Transverse colon (tissue), 4 donors: ENCODE measurements at regions not wholly inside any gene's neighbourhood (a gene's known extent, or its start where the extent isn't known, plus 50 kb on each side); places are given as distances from the start of the nearest gene placed in this dataset.

Source experiments
- DNase-seq: peaks from one replicate; pipeline ENCODE4 v3.0.0-alpha.2; 2019
- H3K27ac ChIP-seq, 4 donors: fragments of 200-600 bp; sonication (generic); 2 replicates each; pipeline ENCODE4 v1.5.1; 2016 to 2018; ENCODE audit warnings: inconsistent platforms in 4 of 4
- H3K27me3 ChIP-seq: fragments of 200-600 bp; sonication (generic); 2 replicates; pipeline ENCODE4 v1.5.1; 2017; ENCODE audit warnings: inconsistent platforms
- H3K36me3 ChIP-seq, 4 donors: fragments of 200-600 bp; sonication (generic); 2 replicates each; pipeline ENCODE4 v1.5.1; 2017 to 2019; ENCODE audit warnings: inconsistent platforms in 4 of 4
- H3K4me1 ChIP-seq, 4 donors: fragments of 200-600 bp; sonication (generic); 2 replicates each; pipeline ENCODE4 v1.5.1; 2017 to 2020; ENCODE audit warnings: inconsistent platforms in 4 of 4
- H3K4me3 ChIP-seq, 4 donors: fragments of 200-600 bp; sonication (generic); 1 replicate in 1 of 4; 2 replicates in 3 of 4; pipeline versions ENCODE4 v1.5.1 to v1.6.1; 2017 to 2019; ENCODE audit warnings: inconsistent platforms in 4 of 4
- H3K9me3 ChIP-seq, 2 donors: fragments of 200-600 bp; sonication (generic); 2 replicates each; pipeline ENCODE4 v1.5.1; 2017 to 2019; ENCODE audit warnings: inconsistent platforms in 2 of 2
- EP300 ChIP-seq: sonication (generic); formaldehyde crosslinking; IDR thresholded peaks from one replicate; pipeline ENCODE4 v1.6.1; 2017; ENCODE audit warnings: antibody characterized with exemption, low read depth
- POLR2A ChIP-seq: fragments of 450-650 bp; IDR thresholded peaks from one replicate; pipeline ENCODE4 v1.6.1; 2016; ENCODE audit warnings: antibody characterized with exemption, mild to moderate bottlenecking, moderate library complexity
- POLR2AphosphoS5 ChIP-seq, 3 donors: sonication (generic); formaldehyde crosslinking; IDR thresholded peaks; one replicate each; pipeline ENCODE4 v1.6.1; 2016; ENCODE audit warnings: antibody characterized with exemption in 3 of 3
- WGBS, 2 donors: methylation state at CpG; one replicate each; pipeline ENCODE4 v1.1.5; 2018; ENCODE audit warnings: low coverage in 1 of 2; 5-methylcytosine and 5-hydroxymethylcytosine counted together
- in situ Hi-C, 4 donors: fragments of 200-750 bp; cut with MboI; loops; one replicate each; pipeline versions ENCODE4 v1.15.0 to v1.15.1; 2017; ENCODE audit warnings: low sequenced_read_pairs in 3 of 4, low pct_ligation_motif_present in 1 of 4, low pct_unique_long_range_greater_than_20kb in 1 of 4
- intact Hi-C: fragments of 100-400 bp; cut with DNase I; formaldehyde crosslinking; loops from one replicate; pipeline ENCODE4 v1.15.1; 2023; ENCODE audit warnings: low total_unique reads
- TF ChIP-seq, protein P1 (sequence below), 5 experiments: fragments of 200-600 bp in 3 of 5; fragments of 450-650 bp in 2 of 5; sonication (generic) in 3 of 5; IDR thresholded peaks; 1 replicate in 2 of 5; 2 replicates in 3 of 5; pipeline ENCODE4 v1.5.1; 2016 to 2017; ENCODE audit warnings: antibody characterized with exemption in 5 of 5, inconsistent platforms in 3 of 5, mild to moderate bottlenecking in 2 of 5, moderate library complexity in 1 of 5

DNA sequence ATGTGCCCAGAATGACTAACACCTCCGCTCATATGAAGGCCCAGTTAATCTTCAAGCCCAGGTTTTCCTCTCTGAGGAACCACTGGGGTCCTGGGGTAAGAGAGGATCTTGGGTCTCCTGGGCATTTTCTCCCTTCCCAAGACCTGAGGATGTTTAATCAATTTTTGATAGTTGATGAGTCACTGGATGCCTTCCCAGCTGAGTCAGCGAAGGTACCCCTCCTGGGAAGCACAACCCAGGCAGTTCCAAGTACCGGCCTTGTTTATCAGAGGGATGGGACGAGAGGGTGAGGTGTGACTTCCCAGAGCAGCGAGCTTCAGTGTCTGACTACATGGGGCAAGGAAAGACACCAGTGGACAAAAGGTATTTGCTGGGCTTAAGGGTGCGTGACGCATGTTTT lies 119.6 kb upstream of the IL12B start:
- 91 to 92% methylated on average over 5 to 7 of the region's 7 CpGs for whole genome bisulfite sequencing, 2 donors
- TF ChIP-seq POLR2AphosphoS5 (IDR thresholded peaks at IDR 0.05) (no peak), POLR2A (no peak), EP300 (no peak)
- TF ChIP-seq, protein P1, sequence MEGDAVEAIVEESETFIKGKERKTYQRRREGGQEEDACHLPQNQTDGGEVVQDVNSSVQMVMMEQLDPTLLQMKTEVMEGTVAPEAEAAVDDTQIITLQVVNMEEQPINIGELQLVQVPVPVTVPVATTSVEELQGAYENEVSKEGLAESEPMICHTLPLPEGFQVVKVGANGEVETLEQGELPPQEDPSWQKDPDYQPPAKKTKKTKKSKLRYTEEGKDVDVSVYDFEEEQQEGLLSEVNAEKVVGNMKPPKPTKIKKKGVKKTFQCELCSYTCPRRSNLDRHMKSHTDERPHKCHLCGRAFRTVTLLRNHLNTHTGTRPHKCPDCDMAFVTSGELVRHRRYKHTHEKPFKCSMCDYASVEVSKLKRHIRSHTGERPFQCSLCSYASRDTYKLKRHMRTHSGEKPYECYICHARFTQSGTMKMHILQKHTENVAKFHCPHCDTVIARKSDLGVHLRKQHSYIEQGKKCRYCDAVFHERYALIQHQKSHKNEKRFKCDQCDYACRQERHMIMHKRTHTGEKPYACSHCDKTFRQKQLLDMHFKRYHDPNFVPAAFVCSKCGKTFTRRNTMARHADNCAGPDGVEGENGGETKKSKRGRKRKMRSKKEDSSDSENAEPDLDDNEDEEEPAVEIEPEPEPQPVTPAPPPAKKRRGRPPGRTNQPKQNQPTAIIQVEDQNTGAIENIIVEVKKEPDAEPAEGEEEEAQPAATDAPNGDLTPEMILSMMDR (IDR thresholded peaks at IDR 0.05) = no peak
- Histone ChIP-seq H3K27ac (no peak overlapping the region), H3K27me3 (no peaks in the 10 kb centered on the region), H3K36me3 (no peaks in the 10 kb centered on the region), H3K4me3 (no peak overlapping the region), H3K4me1 (no peaks in the 10 kb centered on the region), H3K9me3 (no peaks in the 10 kb centered on the region)
- intact Hi-C loops (no loop called here), in situ Hi-C loops (loop anchor here in 3 of 4 donors (10.0 to 25.0 kb wide), 3 partner anchors 465 to 535 kb away; partner anchors contain the start of gene ADRA1B (in 1 of the 3))
- DNase-seq = no peak

DNA sequence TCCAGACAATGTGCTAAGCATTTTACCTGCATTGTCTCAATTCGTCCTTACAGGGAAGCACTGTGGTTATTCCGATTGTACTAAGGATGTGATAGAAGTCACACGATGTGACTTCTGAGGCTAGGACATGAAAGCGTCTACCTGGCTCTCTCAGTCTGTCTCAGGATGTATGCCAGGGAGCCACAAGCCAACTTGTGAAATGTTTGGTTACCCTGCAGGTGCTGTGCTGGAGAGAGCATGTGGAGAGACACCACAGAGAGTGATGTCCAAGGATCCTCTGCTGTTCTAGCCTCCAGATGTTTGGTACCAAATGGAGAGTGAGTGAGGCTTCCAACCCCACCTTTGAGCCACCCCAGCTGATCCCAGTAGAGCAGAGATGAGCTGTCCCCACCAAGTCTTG lies 120.1 kb upstream of the IL12B start:
- no peak overlapping the region for H3K4me3 ChIP-seq

GRCh38 chr5:159451197-159452052 lies 121.1 kb upstream of the IL12B start:
- WGBS, 2 donors = 54 to 78% methylated on average over 2 to 13 of the region's 13 CpGs
- DNase-seq = no peak
- no peaks in the 10 kb centered on the region for H3K27me3 ChIP-seq
- H3K27ac ChIP-seq = peak overlapping the region; percentile 3 to 50 (median 44)
- no peaks in the 10 kb centered on the region for H3K36me3 ChIP-seq
- no peaks in the 10 kb centered on the region for H3K4me1 ChIP-seq
- no peaks in the 10 kb centered on the region for H3K9me3 ChIP-seq
- TF ChIP-seq POLR2A (no peak), POLR2AphosphoS5 (IDR thresholded peaks at IDR 0.05) (peak in 2 of 3 donors; percentile 47 to 59), EP300 (no peak)
- in situ Hi-C loops = no loop called here
- intact Hi-C loops = no loop called here
- no peak overlapping the region for H3K4me3 ChIP-seq

More for the DNA sequence above, 120.1 kb upstream of the IL12B start:
- WGBS, 2 donors = 88% methylated on average over 4 of the region's 4 CpGs; no CpG with 5 or more reads in 1 of the 2 donors
- Histone ChIP-seq H3K36me3 (no peaks in the 10 kb centered on the region), H3K27me3 (no peaks in the 10 kb centered on the region), H3K4me1 (no peaks in the 10 kb centered on the region), H3K27ac (no peak overlapping the region), H3K9me3 (no peaks in the 10 kb centered on the region)
- no peak for DNase-seq
- intact Hi-C loops (no loop called here), in situ Hi-C loops (no loop called here)
- TF ChIP-seq POLR2A = no peak
- TF ChIP-seq, protein P1 (IDR thresholded peaks at IDR 0.05) = no peak

DNA sequence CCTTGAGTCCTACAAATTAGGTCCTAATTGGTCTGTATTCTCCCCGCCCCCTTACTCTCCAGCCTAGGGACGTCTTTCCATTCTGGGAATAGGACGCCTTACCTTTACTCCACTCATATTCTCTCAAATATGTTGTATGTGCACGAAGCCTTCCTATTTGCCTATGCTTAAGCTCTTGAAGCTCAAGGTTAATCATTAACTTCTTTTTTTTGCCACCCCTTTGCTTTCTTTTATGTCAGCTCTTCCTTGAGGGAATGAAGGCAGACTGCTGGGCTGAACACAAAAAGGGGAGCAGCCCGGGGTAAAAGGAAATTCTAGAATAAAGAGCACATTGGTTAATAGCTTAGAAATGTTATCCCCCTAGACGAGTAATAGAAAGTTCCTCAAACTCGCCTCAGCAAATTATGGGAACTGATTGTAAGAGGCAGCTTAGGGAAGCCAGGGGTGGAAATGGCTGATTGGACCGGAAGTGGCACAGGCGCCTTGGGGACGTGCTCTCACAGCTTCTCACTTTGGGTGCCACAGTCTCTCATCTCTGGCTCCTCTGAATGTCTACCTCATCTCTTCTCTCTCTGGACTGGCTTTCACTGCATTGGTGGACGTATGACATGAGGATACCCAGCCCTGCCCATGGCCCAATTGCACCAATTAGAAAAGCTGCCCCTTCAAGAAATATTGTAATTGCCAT lies 122.3 kb upstream of the IL12B start:
- in situ Hi-C loops = no loop called here
- no peak for TF ChIP-seq POLR2AphosphoS5 (IDR thresholded peaks at IDR 0.05)
- no peak for TF ChIP-seq EP300
- TF ChIP-seq, protein P1 (IDR thresholded peaks at IDR 0.05) = no peak
- TF ChIP-seq POLR2A = no peak
- no peaks in the 10 kb centered on the region for H3K36me3 ChIP-seq
- 68 to 74% methylated on average over 8 to 11 of the region's 11 CpGs for WGBS, 2 donors
- no peak for DNase-seq
- no peaks in the 10 kb centered on the region for H3K4me1 ChIP-seq
- H3K4me3 ChIP-seq = no peak overlapping the region
- no peak overlapping the region for H3K27ac ChIP-seq
- H3K9me3 ChIP-seq = no peaks in the 10 kb centered on the region
- H3K27me3 ChIP-seq = no peaks in the 10 kb centered on the region
- intact Hi-C loops = no loop called here
